ENCODE measurements at regions not wholly inside any gene's neighbourhood (a gene's known extent, or its start where the extent isn't known, plus 50 kb on each side); places are given as distances from the start of the nearest gene placed in this dataset.

GRCh38 chr2:13252615-13253014 is 535.9 kb downstream of the TRIB2 start:
- CTCF ChIA-PET: no interaction called here

GRCh38 chr2:13255485-13255884 is 538.7 kb downstream of the TRIB2 start:
- no peak overlapping the region for H3K4me3 Mint-ChIP-seq
- ChIA-PET POLR2A (no interaction called here), CTCF (no interaction called here)
- H3K4me1 ChIP-seq (ENCODE audit: control insufficient read depth in 2 of 2, insufficient read depth in 2 of 2, low read length in 2 of 2): no peaks in the 10 kb centered on the region
- no peaks in the 10 kb centered on the region for H3K4me1 Mint-ChIP-seq
- no peak overlapping the region for H3K9ac ChIP-seq (ENCODE audit: low read length)
- H3K79me2 ChIP-seq (ENCODE audit: control insufficient read depth, insufficient read depth, low read length): no peaks in the 10 kb centered on the region
- H3K27me3 Mint-ChIP-seq: no peaks in the 10 kb centered on the region
- H3K27me3 ChIP-seq (replicated peaks in 1 of 4; ENCODE audit: control extremely low read depth in 1 of 4, control insufficient read depth in 3 of 4, insufficient read depth in 4 of 4, low read length in 3 of 4): no peaks in the 10 kb centered on the region
- no peaks in the 10 kb centered on the region for H3K9me3 ChIP-seq (ENCODE audit: control extremely low read depth in 1 of 3, control insufficient read depth in 2 of 3, insufficient read depth in 1 of 3, low read length in 2 of 3)
- no peak for TF ChIP-seq EZH2 (IDR thresholded peaks at IDR 0.05; ENCODE audit: borderline replicate concordance, insufficient read depth, low read depth, low read length, poor library complexity, severe bottlenecking)
- TF ChIP-seq, protein P1, sequence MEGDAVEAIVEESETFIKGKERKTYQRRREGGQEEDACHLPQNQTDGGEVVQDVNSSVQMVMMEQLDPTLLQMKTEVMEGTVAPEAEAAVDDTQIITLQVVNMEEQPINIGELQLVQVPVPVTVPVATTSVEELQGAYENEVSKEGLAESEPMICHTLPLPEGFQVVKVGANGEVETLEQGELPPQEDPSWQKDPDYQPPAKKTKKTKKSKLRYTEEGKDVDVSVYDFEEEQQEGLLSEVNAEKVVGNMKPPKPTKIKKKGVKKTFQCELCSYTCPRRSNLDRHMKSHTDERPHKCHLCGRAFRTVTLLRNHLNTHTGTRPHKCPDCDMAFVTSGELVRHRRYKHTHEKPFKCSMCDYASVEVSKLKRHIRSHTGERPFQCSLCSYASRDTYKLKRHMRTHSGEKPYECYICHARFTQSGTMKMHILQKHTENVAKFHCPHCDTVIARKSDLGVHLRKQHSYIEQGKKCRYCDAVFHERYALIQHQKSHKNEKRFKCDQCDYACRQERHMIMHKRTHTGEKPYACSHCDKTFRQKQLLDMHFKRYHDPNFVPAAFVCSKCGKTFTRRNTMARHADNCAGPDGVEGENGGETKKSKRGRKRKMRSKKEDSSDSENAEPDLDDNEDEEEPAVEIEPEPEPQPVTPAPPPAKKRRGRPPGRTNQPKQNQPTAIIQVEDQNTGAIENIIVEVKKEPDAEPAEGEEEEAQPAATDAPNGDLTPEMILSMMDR (IDR thresholded peaks at IDR 0.05): no peak
- H3K27ac Mint-ChIP-seq: no peak overlapping the region
- no peak overlapping the region for H2AFZ ChIP-seq (ENCODE audit: insufficient read depth, low read depth, low read length, poor library complexity, severe bottlenecking)
- no peak overlapping the region for H3K4me3 ChIP-seq (ENCODE audit: control extremely low read depth in 1 of 5, extremely low read depth in 1 of 5, insufficient read depth in 1 of 5, low read depth in 2 of 5, low read length in 4 of 5)
- intact Hi-C loops (cut with micrococcal nuclease): no loop called here
- no CpG with 5 or more reads among the region's 1 CpG for WGBS (ENCODE audit: insufficient coverage)
- no peak overlapping the region for H3K27ac ChIP-seq (ENCODE audit: low read length in 2 of 2)
- ATAC-seq (ENCODE audit: low read depth) (no peak), DNase-seq (no peak)
- H4K20me1 ChIP-seq (ENCODE audit: control insufficient read depth, insufficient read depth, low read length, poor library complexity, severe bottlenecking): no peaks in the 10 kb centered on the region
- H3K4me2 ChIP-seq (replicated peaks; ENCODE audit: low read depth, low read length, poor library complexity, severe bottlenecking): no peak overlapping the region
- H3K36me3 ChIP-seq (replicated peaks in 1 of 2; ENCODE audit: control extremely low read depth in 1 of 2, control insufficient read depth in 1 of 2, extremely low read depth in 1 of 2, insufficient read depth in 2 of 2, low read length in 1 of 2): no peaks in the 10 kb centered on the region
- no peaks in the 10 kb centered on the region for H3K9me3 Mint-ChIP-seq (ENCODE audit: insufficient read depth)

More at GRCh38 chr2:13252615-13253014, 535.9 kb downstream of the TRIB2 start:
- no peak overlapping the region for H3K4me2 ChIP-seq (replicated peaks; ENCODE audit: low read depth, low read length, poor library complexity, severe bottlenecking)
- intact Hi-C loops (cut with micrococcal nuclease): no loop called here
- H3K27ac Mint-ChIP-seq: no peak overlapping the region
- H3K9ac ChIP-seq (ENCODE audit: low read length): no peak overlapping the region
- H3K4me1 ChIP-seq (ENCODE audit: control insufficient read depth in 2 of 2, insufficient read depth in 2 of 2, low read length in 2 of 2): no peaks in the 10 kb centered on the region
- no peaks in the 10 kb centered on the region for H3K9me3 ChIP-seq (ENCODE audit: control extremely low read depth in 1 of 3, control insufficient read depth in 2 of 3, insufficient read depth in 1 of 3, low read length in 2 of 3)
- no peaks in the 10 kb centered on the region for H3K27me3 Mint-ChIP-seq
- no peak overlapping the region for H3K4me3 Mint-ChIP-seq
- no peaks in the 10 kb centered on the region for H3K36me3 ChIP-seq (replicated peaks in 1 of 2; ENCODE audit: control extremely low read depth in 1 of 2, control insufficient read depth in 1 of 2, extremely low read depth in 1 of 2, insufficient read depth in 2 of 2, low read length in 1 of 2)
- ATAC-seq (ENCODE audit: low read depth) (no peak), DNase-seq (no peak)
- no peak overlapping the region for H3K4me3 ChIP-seq (ENCODE audit: control extremely low read depth in 1 of 5, extremely low read depth in 1 of 5, insufficient read depth in 1 of 5, low read depth in 2 of 5, low read length in 4 of 5)
- H3K79me2 ChIP-seq (ENCODE audit: control insufficient read depth, insufficient read depth, low read length): no peaks in the 10 kb centered on the region
- 0% methylated on average over 1 of the region's 4 CpGs for WGBS (ENCODE audit: insufficient coverage)
- no peaks in the 10 kb centered on the region for H3K27me3 ChIP-seq (replicated peaks in 1 of 4; ENCODE audit: control extremely low read depth in 1 of 4, control insufficient read depth in 3 of 4, insufficient read depth in 4 of 4, low read length in 3 of 4)
- H2AFZ ChIP-seq (ENCODE audit: insufficient read depth, low read depth, low read length, poor library complexity, severe bottlenecking): no peak overlapping the region
- H3K4me1 Mint-ChIP-seq: no peaks in the 10 kb centered on the region
- H3K27ac ChIP-seq (ENCODE audit: low read length in 2 of 2): no peak overlapping the region
- POLR2A ChIA-PET: no interaction called here
- H4K20me1 ChIP-seq (ENCODE audit: control insufficient read depth, insufficient read depth, low read length, poor library complexity, severe bottlenecking): no peaks in the 10 kb centered on the region
- no peak for TF ChIP-seq EZH2 (IDR thresholded peaks at IDR 0.05; ENCODE audit: borderline replicate concordance, insufficient read depth, low read depth, low read length, poor library complexity, severe bottlenecking)
- TF ChIP-seq, protein P1 (IDR thresholded peaks at IDR 0.05): no peak
- no peaks in the 10 kb centered on the region for H3K9me3 Mint-ChIP-seq (ENCODE audit: insufficient read depth)

Measured in B cell (primary cell).